ENCODE measurements at regions not wholly inside any gene's neighbourhood (a gene's known extent, or its start where the extent isn't known, plus 50 kb on each side); places are given as distances from the start of the nearest gene placed in this dataset.

DNA sequence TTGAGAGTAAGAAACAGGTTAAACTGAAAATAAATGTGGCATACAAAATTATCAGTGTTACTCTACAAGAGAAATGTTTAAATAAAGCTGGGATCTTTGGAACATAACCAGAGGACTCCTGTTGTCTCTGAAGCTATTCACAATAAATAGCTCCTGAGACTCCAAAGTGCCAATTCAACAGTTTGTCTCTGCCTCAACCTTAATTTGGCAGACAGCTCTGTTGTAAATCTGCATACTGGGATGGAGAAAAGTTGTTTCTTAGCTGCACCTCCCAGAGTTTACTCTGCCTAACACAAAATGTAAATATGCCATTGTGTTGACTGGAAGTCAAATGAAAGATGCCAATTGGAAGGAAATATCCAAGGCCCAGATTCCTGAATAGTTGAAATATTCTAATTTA lies 238.5 kb upstream of the EPHA4 start:
- no peaks in the 10 kb centered on the region for H3K4me1 ChIP-seq (replicated peaks)
- H3K9me3 ChIP-seq: no peaks in the 10 kb centered on the region
- H3K27me3 ChIP-seq (replicated peaks; ENCODE audit: insufficient read depth): no peaks in the 10 kb centered on the region
- no peak overlapping the region for H3K27ac ChIP-seq
- DNase-seq (ENCODE audit: low spot score): no peak
- intact Hi-C loops (cut with DNase I): no loop called here
- no peaks in the 10 kb centered on the region for H3K36me3 ChIP-seq
- TF ChIP-seq POLR2AphosphoS5 (IDR thresholded peaks at IDR 0.05) (no peak), POLR2A (IDR thresholded peaks at IDR 0.05) (no peak)
- TF ChIP-seq, protein P1, sequence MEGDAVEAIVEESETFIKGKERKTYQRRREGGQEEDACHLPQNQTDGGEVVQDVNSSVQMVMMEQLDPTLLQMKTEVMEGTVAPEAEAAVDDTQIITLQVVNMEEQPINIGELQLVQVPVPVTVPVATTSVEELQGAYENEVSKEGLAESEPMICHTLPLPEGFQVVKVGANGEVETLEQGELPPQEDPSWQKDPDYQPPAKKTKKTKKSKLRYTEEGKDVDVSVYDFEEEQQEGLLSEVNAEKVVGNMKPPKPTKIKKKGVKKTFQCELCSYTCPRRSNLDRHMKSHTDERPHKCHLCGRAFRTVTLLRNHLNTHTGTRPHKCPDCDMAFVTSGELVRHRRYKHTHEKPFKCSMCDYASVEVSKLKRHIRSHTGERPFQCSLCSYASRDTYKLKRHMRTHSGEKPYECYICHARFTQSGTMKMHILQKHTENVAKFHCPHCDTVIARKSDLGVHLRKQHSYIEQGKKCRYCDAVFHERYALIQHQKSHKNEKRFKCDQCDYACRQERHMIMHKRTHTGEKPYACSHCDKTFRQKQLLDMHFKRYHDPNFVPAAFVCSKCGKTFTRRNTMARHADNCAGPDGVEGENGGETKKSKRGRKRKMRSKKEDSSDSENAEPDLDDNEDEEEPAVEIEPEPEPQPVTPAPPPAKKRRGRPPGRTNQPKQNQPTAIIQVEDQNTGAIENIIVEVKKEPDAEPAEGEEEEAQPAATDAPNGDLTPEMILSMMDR (IDR thresholded peaks at IDR 0.05): no peak
- no peak overlapping the region for H3K4me3 ChIP-seq

DNA sequence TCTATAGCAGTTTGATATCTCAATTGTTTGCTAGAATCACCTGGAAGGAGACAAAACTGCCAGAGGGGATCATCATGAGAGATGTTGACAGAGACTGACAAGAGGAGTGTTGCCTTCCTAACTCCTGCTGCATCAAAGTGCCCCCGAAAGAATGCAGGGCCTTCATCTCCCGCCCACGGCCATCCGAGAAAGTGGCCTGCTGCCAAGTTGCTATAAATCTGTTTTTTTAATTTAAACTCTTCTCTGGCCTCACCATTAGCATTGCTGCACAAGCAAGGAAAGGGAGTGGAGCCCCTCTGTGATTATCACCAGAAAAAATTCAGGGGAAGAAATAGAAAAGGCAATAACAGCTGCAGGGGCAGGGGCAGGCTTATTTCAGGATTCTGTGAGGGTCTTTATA lies 238.1 kb upstream of the EPHA4 start:
- Histone ChIP-seq H3K4me1 (replicated peaks) (no peaks in the 10 kb centered on the region), H3K36me3 (no peaks in the 10 kb centered on the region), H3K4me3 (no peak overlapping the region), H3K27ac (no peak overlapping the region), H3K27me3 (replicated peaks; ENCODE audit: insufficient read depth) (no peaks in the 10 kb centered on the region), H3K9me3 (no peaks in the 10 kb centered on the region)
- intact Hi-C loops (cut with DNase I): no loop called here
- no peak for DNase-seq (ENCODE audit: low spot score)
- 11% methylated on average over 4 of the region's 4 CpGs for WGBS
- TF ChIP-seq POLR2A (IDR thresholded peaks at IDR 0.05): no peak
- TF ChIP-seq POLR2AphosphoS5 (IDR thresholded peaks at IDR 0.05): no peak
- TF ChIP-seq, protein P1 (IDR thresholded peaks at IDR 0.05): no peak

DNA sequence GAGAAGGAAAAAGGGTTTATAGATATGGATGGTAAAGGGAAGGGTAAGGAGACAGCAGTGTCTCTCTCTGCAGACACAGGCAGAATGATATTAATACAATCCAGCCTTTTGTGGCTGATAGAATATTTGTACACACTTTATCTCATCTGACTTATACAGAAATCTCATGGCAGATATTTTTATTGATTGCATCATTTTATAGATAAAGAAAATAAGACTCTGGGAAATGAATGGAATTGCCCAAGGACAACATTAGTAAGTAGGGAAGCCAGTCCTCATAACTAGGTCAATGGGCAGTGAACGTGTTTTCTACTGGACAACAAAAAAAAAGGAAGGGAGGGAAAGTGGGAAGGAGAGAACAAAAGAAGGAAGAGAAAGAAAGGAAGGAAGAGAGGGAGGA lies 236.4 kb upstream of the EPHA4 start:
- TF ChIP-seq, protein P1 (IDR thresholded peaks at IDR 0.05): no peak
- TF ChIP-seq POLR2A (IDR thresholded peaks at IDR 0.05) (no peak), POLR2AphosphoS5 (IDR thresholded peaks at IDR 0.05) (no peak)
- Histone ChIP-seq H3K4me1 (replicated peaks) (no peaks in the 10 kb centered on the region), H3K4me3 (no peak overlapping the region), H3K27me3 (replicated peaks; ENCODE audit: insufficient read depth) (no peaks in the 10 kb centered on the region), H3K27ac (no peak overlapping the region), H3K9me3 (no peaks in the 10 kb centered on the region), H3K36me3 (no peaks in the 10 kb centered on the region)
- 78% methylated on average over 1 of the region's 1 CpG for WGBS
- no peak for DNase-seq (ENCODE audit: low spot score)
- intact Hi-C loops (cut with DNase I): no loop called here

DNA sequence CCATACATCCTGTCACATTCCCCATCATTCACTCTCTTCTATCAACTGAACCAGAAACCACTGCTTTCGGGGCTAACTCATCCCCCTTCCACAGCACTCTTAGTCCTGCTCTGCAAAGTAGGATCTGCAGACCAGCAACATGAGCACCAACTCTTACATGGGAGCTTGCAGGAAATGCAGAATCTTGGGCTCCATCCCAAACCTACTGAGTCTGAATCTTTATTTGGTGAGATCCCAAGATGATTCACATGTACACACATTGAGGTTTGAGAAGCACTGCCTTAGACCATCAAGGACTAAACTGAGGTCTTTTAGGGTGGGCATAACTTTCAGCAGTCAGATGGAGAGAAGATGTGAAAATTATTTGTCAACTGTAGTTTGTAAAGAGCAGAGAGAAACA lies 235.6 kb upstream of the EPHA4 start:
- WGBS: 86% methylated on average over 1 of the region's 1 CpG
- no peak for DNase-seq (ENCODE audit: low spot score)

DNA sequence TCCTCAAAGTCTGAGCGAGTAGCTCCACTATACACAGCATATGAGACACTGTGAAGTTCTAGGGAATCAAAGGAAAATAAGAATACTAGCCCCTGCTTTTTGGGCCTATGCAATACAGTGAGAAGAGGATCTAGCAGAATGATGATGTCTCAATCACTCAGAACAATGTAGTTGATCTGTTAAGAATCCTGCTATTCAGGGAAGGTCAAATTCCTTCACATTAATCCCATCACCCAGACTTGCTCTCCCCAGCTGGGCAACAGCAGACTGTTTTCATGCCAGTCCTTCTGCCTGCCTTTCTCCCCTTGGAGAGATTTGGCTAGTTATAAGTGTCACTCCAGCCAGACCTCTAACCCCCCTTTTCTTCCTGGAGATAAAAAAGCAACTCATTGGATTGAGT lies 230.0 kb upstream of the EPHA4 start:
- TF ChIP-seq POLR2AphosphoS5 (IDR thresholded peaks at IDR 0.05) (no peak), POLR2A (IDR thresholded peaks at IDR 0.05) (no peak)
- TF ChIP-seq, protein P1 (IDR thresholded peaks at IDR 0.05): no peak
- intact Hi-C loops (cut with DNase I): no loop called here
- Histone ChIP-seq H3K36me3 (no peaks in the 10 kb centered on the region), H3K27me3 (replicated peaks; ENCODE audit: insufficient read depth) (no peaks in the 10 kb centered on the region), H3K4me1 (replicated peaks) (no peaks in the 10 kb centered on the region), H3K27ac (no peak overlapping the region), H3K9me3 (no peaks in the 10 kb centered on the region), H3K4me3 (no peak overlapping the region)
- DNase-seq (ENCODE audit: low spot score): no peak
- WGBS: 86% methylated on average over 1 of the region's 1 CpG

More for the DNA sequence above, 235.6 kb upstream of the EPHA4 start:
- Histone ChIP-seq H3K27ac (no peak overlapping the region), H3K4me3 (no peak overlapping the region), H3K4me1 (replicated peaks) (no peaks in the 10 kb centered on the region), H3K9me3 (no peaks in the 10 kb centered on the region), H3K36me3 (no peaks in the 10 kb centered on the region), H3K27me3 (replicated peaks; ENCODE audit: insufficient read depth) (no peaks in the 10 kb centered on the region)
- intact Hi-C loops (cut with DNase I): no loop called here
- no peak for TF ChIP-seq POLR2AphosphoS5 (IDR thresholded peaks at IDR 0.05)
- TF ChIP-seq POLR2A (IDR thresholded peaks at IDR 0.05): no peak
- TF ChIP-seq, protein P1 (IDR thresholded peaks at IDR 0.05): no peak
